GM19463 (cell line): ENCODE measurements at regions not wholly inside any gene's neighbourhood (a gene's known extent, or its start where the extent isn't known, plus 50 kb on each side); places are given as distances from the start of the nearest gene placed in this dataset.
"Not testable (repeated sequence)": the region's sequence is repeated elsewhere in the genome, so short reads cannot be mapped to it uniquely, and the experiment has no call there.

Experiments used
- ATAC-seq: cut with Tn5 transposase; IDR thresholded peaks from one replicate; pipeline ENCODE4 v1.9.1; 2021; ENCODE audit warnings: mild to moderate bottlenecking, moderate library complexity; ENCODE audit not compliant: unreplicated experiment

DNA sequence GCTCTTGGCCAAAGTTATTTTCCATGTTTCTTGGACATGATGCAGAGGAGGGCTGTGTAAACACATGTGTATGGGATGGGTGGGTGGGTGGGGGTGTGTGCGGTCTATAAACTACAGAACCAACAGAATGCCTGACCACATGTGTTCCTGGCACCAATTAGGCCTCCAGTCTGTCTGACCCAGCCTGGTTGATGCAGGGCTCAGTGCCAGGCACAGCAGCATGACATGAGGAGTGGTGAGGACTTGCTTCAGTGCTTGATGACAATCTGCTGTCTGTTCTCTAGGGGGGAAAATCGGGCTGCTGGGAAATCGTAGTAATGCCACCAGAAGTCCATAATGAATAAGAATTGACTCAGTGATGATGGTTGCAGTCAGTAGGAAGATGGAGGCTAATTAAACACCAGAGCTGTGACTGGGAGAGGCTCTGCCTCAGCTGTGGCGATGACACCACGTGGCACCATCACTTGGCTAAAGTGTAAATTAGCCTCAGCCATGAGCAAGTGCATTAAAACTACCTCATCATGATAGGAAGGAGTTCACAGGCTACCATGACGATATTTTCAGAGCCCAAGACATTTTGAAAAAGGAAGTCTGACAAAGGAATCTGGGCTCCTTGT, 260.1 kb upstream of the PODXL start:
- no peak for ATAC-seq

DNA sequence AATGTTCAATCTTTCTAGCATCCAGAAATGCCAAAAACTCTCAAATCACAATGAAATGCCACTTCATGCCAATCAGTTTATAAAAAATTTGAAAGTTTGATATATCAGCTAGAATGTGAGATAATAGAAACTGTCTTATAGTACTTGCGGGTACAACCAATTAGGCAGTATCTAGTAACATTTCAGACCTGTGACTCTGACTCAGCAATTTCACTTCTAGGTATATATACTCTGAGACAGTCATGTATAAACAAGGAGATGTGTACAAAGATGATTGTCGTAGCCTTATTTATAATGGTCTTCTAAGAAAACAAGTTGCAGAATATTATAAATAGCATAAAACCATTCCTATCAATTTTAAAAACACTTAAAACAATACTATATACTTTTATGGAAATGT, 252.3 kb upstream of the PODXL start:
- ATAC-seq: no peak

DNA sequence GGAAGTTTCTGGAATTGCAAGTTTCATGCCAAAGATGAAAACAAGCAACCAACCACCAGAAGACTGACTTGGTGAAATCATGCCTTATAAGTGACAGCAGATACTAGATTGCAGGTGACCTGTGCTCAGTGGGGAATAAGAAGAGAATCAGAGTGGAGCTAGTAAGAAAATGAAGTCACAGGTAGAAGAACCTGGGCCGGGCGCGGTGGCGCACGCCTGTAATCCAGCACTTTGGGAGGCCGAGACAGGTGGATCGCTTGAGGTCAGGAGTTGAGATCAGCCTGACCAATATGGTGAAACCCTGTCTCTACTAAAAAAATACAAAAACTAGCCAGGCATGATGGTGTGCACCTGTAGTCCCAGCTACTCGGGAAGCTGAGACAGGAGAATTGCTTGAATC, 251.7 kb upstream of the PODXL start:
- not testable (repeated sequence) for ATAC-seq

DNA sequence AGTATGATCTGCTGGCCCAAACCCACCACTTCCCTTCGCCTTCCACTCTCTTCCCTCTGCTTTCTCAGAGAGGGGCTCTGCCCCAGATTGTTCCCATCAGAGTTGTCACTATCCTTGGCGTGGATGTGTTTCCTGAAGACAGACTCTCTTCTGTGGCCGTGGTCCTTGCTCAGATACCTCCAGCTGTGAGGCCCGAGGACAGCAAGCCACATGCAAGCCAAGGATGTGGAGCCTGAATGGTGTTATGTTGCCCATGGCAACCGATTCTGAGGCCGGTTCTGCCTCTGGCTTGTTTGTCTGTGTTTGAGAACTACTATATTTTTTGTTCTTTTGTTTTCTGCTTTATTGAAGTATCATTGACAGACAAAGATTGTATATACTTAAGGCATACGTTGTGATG, 247.4 kb upstream of the PODXL start:
- no peak for ATAC-seq

DNA sequence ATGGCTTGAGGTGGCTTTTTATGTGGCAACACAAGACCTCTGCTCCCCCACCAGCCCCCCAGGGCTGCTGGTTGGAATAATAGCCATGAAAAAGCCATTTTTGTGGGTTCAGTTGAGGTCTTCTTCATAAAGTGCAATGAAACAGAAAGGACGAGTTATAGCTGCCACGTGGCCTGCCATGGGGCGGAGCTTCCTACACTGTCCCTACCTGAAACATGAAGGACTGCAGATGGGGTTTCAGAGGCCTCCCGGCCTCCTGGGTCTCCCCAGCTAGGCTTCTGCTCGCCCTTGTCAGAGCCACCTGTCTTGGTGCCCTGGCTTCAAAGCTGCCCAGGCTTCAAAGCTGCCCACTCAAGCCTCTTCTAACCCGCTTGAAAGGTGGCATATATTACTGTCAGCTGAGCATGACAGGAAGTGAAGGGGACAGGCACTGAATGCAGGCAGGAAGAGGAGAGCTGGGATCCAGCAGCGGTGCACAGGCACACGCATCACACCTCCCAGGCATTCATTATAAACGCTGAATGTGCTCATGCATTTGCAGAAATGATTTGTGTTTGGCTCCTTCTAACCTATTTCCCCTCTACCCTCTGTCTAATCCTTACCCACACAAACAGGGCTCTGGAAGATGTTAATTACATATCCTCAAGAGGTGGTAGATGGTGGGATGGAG, 245.9 kb upstream of the PODXL start:
- ATAC-seq: no peak

DNA sequence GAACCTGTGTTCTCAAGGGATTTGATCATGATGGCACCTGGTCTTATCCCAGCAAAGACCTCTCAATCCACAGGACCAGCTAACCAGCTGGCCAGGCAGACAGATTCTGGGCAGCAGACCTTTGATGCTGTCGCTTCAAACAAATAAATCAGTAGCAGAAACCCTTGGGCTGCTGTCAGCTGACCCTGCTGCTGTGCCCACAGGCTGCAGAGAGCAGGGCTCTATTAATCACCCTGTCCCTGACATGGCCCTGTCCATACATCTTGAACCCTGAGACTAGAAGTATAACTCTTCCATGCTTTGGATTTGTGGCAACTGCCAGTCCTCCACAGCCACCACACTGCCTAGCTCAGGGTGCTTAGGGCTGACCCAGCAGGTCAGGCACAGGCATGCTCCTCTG, 244.1 kb upstream of the PODXL start:
- ATAC-seq: no peak

DNA sequence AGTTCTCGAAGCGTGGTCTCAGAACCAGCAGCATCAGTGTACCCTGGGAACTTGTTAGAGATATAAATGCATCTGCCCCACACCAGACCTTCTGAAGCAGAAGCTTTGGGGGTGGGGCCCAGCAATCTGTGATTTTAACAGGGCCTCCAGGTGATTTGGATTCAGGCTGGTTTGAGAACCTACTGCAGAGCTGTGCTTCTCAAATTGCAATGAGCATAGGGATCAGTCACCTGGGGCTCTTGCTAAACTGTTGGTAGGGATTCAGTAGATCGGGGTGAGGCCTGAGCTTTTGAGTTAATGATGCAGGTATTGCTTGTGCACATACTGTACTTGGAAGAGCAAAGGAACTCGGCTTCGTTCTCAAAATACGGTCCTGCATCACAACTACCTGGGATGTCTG, 243.6 kb upstream of the PODXL start:
- no peak for ATAC-seq

DNA sequence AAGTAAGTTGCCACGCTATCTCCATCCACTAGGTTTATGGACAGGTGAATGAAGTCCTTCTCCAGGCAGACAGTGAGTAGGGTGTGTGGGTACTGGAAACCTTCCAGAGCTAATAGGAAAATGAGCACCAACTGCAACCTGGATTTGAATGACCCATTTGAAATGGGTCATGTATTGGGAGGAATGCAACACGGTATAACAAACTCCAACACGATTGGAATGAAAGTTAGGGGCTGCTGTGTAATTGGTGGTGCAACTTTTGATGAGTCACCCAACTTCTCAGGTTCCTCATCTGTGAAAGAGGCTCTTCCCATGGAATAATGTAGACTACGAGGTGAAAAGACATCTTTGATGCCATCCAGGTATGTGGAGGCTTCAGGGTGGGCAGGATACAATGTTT, 241.4 kb upstream of the PODXL start:
- no peak for ATAC-seq

DNA sequence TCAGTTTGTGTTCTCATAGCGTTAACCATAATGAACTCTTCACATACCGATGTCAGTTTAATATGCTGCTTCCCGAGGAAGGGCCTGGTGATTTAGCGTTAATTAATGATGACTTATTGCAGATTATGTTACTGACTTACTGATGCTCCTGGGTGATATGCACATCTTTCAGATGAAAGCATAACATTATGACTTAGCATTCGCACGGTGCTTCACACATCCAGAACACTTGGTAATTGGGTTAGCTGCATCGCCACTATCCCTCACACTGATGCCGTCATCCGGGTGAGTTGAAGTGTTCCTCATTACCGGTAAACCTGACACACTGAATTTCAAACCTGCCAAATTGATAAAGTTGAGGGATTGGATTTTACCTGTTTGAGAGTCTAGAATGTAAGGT, 239.0 kb upstream of the PODXL start:
- no peak for ATAC-seq

DNA sequence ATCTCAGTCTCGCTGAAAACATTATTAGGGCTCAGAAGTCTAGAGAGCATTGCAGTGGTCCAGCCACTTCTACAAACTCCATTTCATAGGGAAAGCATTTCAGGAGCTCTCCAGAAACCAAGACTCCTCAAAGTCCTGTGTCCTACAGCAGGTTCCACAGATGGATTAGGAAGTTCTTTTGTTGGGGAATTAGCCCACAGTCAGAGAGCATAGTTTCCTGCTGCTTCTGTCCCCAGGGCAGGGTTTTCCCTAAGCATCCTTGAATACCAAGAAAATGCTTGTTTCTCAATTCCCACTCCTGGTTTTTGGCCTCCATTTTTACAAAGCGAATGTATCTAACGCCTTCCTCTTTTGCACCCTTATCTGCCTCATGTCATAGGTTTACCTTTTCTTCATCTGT, 235.9 kb upstream of the PODXL start:
- ATAC-seq: no peak

DNA sequence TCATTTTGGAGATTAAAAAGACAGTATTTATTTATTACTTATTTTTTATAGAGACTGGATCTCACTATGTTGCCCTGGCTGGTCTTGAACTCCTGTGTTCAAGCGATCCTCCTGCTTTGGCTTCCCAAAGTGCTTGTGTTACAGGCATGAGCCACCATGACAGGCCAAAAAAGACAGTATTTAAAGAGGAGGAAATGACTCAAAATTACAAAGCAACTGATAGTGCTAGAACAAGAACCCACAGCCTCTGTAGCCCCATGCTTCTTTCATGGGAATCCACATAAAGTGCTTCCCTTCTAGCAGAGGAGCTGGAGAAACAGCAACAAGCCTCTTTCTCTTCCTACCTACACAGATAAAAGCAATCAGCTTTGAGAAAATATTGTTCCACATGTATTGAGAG, 230.7 kb upstream of the PODXL start:
- no peak for ATAC-seq

DNA sequence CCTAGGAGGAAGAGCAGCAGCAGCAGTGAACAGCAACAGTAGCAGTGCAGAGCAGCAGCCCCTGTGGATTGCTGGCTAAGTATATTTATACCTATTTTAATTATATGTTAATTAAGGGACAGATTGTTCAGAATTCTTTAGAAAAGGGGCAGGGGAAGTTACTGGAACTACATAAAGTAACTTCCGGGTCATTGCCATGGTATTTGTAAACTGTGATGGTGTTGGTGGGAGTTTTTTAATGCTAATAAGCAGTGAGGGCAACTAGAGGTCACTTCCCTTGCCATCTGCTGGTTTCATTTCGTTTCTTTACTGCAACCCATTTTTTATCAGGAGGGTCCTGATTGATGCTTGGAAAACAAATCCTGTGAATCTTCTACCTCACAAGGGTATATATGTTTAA, 229.8 kb upstream of the PODXL start:
- ATAC-seq: no peak

DNA sequence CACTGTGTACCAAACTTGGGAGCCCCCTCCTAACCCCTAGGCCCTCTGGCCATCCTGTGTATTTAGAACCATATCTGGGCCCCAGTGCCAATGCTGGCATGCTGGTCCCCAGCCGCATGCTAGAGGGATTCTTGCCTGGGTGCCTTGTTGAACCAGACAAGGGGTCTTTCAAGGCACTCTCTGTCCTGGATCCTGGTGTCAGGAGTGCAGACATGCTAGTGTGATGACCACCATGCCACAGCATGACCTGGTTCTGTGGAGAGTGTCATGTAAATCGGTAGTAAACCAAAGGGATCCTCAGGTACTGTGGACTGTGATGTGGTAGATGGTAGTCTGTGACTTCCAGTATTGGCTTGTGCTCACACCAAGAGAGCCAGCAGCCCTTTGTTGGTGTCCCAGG, 222.2 kb upstream of the PODXL start:
- ATAC-seq: no peak

DNA sequence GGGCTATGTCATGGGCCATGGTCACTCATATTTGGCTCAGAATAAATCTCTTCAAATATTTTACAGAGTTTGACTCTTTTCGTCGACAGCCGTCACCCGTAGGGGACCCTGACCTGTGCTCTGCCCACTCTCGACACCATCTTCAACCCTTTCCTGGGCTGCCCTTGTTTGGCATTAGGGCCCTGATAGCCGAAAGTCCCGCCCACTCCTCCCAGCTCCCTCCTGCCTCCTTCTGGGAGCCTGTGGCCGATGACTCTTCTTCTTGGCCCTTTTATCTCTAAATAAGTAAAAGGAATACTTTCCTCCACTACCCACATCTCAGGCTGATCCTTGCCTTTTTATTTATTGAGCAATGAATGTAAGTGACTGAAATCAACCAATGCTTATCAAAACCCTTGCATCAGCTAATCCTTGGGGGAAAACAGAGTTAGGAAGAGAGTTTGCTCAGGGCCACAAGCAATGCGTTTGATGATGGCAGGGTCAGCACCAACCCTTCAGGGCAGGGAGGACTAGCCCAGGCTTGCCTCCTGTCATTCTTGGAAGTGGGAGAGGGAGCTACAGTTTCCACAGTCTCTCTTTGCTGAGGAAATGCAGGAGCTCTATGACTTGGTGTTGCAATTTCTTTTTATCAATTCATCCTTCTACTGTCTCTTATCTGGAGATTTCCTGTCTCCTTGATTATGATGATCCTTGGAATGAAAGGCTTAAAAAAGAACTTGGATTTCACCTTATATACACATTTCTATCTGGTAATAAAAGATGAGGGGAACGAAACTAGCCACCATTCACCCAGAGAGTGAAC, 218.2 kb upstream of the PODXL start:
- ATAC-seq: no peak

DNA sequence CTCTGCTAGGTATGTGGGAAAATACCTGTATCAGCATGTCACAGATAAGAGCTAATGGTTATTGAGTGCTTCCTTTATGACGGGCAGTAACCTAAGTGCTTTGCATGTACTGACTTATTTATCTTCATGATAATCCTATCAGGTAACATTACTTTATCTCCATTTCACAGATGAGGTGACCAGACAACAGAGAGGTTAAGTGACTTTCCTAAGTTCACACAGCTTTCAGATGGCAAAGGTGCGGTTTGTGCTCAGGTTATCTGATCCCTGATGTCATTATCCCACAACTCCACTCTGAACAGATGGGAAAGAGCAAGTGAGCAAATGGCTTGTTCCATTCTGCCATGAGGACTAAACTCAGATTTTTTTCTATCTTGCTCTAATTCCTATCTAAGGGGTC, 217.0 kb upstream of the PODXL start:
- ATAC-seq: no peak

DNA sequence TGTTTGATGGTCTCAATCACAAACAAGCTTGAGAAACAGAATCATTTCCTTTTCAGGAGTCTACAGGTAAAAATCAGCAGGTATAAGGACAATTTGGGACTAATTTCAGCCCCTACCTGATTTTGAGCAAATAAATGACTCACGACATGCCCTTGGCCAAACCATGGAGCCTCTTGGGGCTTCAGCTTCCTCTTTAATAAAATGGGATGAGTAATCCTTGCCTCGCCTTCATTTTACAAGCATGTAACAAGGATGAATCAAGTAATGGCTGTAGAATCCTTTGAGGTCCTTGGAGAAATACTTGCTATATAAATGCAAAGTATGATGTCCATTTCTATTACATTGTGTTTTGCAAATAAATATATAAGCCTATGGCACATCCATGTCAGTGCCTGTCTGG, 212.8 kb upstream of the PODXL start:
- ATAC-seq: no peak

DNA sequence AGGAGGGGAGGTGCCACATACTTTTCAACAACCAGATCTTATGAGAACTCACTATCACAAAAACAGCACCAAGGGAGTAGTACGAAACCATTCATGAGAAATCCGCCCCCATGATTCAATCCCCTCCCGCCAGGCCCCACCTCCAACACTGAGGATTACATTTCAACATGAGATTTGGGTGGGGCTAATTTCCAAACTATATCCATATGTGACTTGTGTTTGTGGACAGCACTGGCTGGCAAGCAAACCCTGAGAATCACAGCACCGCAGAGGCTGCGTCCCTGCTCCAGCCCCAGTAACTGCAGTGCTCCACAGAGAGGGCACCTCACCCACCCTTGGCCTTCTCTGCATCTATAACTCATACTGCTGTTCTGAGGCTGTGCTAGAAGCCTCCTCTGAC, 211.2 kb upstream of the PODXL start:
- no peak for ATAC-seq

DNA sequence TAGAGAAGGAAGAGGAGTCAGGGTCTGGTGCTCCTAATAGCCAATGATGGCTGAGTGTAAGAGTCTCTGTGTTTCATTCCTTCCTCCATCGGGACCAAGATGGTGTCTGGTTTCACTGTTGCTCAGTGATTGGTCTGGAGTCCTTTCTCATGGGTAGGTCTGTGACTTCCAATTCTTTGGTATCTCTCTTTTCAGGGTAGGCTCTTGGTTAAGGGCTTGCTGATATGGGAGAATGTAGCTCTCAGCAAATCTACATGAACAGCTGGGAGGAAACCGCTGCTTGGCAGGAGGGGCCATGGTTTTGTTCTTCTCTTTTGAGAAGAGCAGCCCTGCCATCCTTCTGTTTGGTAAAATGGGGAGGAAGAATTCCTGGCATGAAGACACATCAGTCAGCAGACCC, 209.1 kb upstream of the PODXL start:
- no peak for ATAC-seq

DNA sequence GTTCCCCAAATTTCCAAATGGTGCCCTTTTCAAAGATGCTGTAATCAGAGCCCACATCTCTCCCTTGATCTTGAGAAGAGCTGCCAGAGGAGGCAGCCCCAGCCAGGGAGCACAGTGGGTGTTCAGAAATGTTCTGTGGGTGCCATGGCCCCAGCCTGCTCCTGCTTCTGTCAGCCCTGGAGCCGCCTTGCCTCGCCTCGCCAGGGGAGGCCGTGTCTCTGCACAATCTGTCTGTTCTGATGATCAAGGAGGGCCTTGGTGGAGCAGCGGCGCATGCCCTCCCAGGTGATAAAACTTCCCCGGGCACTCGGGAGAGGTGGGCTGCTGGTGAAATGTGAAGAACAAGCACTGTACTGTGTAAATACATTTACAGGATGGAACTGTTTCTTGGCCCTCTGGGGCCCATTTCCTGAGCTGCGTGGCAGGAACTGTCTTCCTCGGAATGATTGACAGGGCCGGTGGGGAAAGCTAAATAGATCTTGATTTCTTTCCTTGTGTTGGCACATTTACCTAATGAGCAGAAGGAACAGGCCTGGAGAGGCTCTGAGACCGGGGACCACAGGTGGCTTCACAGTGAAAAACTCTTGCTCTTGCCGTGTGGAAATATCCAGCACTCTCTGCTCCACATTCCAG, 207.8 kb upstream of the PODXL start:
- no peak for ATAC-seq

DNA sequence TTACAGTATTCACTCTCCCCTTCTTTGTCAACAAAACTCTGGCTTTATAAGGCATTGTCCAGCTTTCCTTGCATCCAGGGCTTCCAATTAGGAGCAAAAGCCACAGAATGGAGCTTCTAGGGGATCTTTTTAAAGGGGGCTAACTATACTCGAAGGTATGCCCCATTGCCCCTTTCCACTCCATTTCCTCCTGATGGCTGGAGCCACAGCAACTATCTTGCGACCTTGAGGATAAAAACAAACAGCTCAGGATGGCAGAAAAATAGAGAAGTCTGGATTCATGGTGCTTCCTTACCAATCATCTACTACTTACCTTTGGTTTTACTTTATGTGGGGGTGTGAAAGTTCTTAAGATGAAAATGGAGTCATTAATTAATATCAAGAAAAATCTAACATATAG, 206.3 kb upstream of the PODXL start:
- no peak for ATAC-seq

DNA sequence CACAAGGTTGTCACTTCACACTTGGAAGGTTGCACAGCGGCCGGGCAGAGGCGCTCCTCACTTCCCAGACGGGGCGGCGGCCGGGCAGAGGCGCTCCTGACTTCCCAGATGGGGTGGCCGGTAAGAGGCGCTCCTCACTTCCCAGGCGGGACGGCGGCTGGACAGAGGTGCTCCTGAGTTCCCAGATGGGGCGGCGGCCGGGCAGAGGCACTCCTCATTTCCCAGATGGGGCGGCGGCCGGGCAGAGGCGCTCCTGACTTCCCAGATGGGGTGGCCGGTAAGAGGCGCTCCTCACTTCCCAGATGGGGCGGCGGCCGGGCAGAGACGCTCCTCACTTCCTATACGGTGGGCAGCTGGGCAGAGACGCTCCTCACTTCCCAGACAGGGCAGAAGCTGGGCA, 199.4 kb upstream of the PODXL start:
- ATAC-seq: not testable (repeated sequence)
